ENCODE measurements at regions not wholly inside any gene's neighbourhood (a gene's known extent, or its start where the extent isn't known, plus 50 kb on each side); places are given as distances from the start of the nearest gene placed in this dataset.

DNA sequence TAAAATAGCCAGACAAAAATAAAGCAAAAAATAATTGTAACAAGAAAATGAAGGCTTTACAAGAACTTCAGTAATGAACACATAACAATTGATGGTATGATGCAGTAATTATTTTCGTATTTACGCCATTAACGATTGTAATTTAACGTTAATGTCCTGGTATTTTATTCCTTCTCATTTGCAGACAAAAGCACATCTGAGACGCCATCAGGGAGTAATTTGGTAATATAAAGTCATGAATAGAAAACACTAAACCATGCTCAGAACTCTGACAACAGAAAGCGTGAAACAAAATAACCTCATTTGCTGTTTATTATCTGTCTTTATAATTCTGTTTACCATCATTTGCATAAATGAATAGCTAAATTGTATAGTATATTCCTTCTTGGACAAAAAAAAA, 336.6 kb upstream of the THRB start:
- H3K9me3 Mint-ChIP-seq = peaks cover 5% of the 10 kb centered on the region
- no peaks in the 10 kb centered on the region for H3K36me3 Mint-ChIP-seq (ENCODE audit: low read depth)
- no peaks in the 10 kb centered on the region for H3K4me1 Mint-ChIP-seq (ENCODE audit: low read depth)
- H3K27me3 Mint-ChIP-seq = peaks cover 50% of the 10 kb centered on the region
- no peak overlapping the region for H3K27ac Mint-ChIP-seq
- no peak overlapping the region for H3K4me3 Mint-ChIP-seq

DNA sequence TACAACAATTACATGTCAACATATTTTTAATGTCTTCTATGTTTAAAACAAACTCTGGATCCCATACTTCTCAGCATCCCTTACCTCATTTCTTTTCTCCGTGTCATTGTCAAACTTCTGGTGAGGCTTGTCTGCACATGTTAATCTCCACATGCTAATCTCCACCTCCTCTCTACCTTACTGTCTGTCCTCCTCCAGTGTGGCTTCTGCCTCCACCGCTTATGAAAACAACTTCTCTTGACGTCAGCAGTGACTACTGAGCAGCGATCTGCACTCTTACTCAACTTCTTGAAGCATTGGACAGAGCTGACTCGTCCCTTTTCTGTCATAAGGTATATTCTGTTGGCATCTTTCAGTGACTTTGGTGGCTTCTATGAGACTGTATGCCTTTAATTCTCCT, 338.2 kb upstream of the THRB start:
- Mint-ChIP-seq H3K9me3 (peaks cover 5% of the 10 kb centered on the region), H3K4me1 (ENCODE audit: low read depth) (no peaks in the 10 kb centered on the region), H3K4me3 (no peak overlapping the region), H3K27ac (no peak overlapping the region), H3K27me3 (peaks cover 39% of the 10 kb centered on the region), H3K36me3 (ENCODE audit: low read depth) (no peaks in the 10 kb centered on the region)

DNA sequence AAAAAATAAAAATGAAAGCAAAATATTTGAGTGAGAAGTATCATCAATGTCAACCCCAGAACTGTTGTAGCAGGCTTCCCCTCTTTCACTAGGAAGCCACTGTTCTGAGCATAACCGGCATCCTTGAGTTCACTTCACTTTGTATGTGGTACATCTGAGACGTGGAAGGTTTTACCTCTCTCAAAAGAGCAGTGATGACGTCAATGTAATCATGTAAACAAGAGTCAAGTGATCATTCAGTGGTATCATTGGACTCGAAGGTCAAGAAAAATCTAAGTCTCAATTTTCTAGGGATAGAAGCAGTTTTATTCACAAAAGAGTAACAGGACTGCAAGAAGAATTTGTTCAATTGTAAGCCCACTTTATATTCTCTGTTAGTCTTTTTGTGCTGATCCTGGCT, 339.8 kb upstream of the THRB start:
- Mint-ChIP-seq H3K27ac (no peak overlapping the region), H3K9me3 (peaks cover 5% of the 10 kb centered on the region), H3K4me3 (no peak overlapping the region), H3K4me1 (ENCODE audit: low read depth) (no peaks in the 10 kb centered on the region), H3K27me3 (peaks cover 31% of the 10 kb centered on the region), H3K36me3 (ENCODE audit: low read depth) (no peaks in the 10 kb centered on the region)

DNA sequence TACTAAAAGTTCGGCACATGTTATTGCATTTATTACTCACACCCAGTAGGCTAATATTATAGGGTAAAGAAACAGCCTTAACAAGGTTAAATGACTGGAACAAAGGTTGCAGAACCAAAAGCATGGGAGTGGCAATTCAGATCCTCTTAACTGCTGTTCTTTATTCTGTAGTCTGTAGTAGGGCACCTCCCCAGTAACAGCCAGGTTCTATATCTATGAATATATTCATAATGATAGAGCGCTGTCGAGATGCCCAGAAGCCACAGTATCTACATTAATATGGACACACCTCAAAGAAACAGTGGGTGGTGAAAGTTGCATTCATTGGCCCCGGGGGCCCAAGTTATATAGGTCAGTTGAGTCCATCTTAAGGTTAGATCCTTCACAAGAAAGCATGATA, 340.9 kb upstream of the THRB start:
- Mint-ChIP-seq H3K4me1 (ENCODE audit: low read depth) (no peaks in the 10 kb centered on the region), H3K27ac (no peak overlapping the region), H3K36me3 (ENCODE audit: low read depth) (no peaks in the 10 kb centered on the region), H3K27me3 (peaks cover 22% of the 10 kb centered on the region), H3K4me3 (no peak overlapping the region), H3K9me3 (peaks cover 5% of the 10 kb centered on the region)

DNA sequence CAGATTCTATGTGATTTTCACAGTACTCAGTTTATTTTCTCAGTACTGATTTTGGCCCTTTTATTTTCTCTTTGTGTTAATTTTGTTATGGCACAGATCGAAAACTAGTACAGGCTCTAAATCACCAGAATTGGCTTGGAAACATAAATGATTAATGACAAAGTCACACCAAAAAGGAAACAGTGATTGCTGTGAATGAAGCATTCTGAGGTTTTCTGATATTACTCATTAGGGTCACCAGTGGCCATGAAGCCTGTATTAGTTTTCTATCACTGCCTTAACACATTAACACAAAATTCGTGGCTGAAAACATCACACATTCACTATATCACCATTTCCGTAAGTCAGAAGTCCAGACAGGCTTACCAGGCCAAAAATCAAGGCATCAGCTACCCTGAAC, 343.0 kb upstream of the THRB start:
- H3K27me3 Mint-ChIP-seq = peaks cover 9% of the 10 kb centered on the region
- H3K36me3 Mint-ChIP-seq (ENCODE audit: low read depth) = no peaks in the 10 kb centered on the region
- H3K4me1 Mint-ChIP-seq (ENCODE audit: low read depth) = no peaks in the 10 kb centered on the region
- H3K9me3 Mint-ChIP-seq = peaks cover 5% of the 10 kb centered on the region
- H3K27ac Mint-ChIP-seq = no peak overlapping the region
- H3K4me3 Mint-ChIP-seq = no peak overlapping the region

DNA sequence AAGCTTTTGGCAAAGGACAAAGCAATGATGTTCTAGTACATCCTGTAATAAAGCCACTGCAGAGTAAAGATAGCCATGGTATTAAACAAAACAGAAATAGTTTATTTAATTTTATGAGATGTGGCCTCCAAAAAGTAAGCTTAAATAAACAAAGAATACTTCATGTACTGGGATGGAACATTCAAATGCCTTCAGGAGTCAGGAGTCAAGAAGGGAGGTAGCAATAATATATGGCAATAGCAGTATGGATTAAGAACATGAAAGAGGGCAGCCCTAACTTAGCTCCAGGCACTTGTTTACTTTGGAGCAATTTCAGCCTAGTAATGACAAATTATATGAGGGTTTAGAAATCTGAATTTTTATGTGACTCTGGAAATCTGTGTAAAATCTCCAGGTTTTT, 343.9 kb upstream of the THRB start:
- peaks cover 5% of the 10 kb centered on the region for H3K27me3 Mint-ChIP-seq
- H3K36me3 Mint-ChIP-seq (ENCODE audit: low read depth) = no peaks in the 10 kb centered on the region
- no peak overlapping the region for H3K27ac Mint-ChIP-seq
- H3K4me1 Mint-ChIP-seq (ENCODE audit: low read depth) = no peaks in the 10 kb centered on the region
- peaks cover 5% of the 10 kb centered on the region for H3K9me3 Mint-ChIP-seq
- no peak overlapping the region for H3K4me3 Mint-ChIP-seq

DNA sequence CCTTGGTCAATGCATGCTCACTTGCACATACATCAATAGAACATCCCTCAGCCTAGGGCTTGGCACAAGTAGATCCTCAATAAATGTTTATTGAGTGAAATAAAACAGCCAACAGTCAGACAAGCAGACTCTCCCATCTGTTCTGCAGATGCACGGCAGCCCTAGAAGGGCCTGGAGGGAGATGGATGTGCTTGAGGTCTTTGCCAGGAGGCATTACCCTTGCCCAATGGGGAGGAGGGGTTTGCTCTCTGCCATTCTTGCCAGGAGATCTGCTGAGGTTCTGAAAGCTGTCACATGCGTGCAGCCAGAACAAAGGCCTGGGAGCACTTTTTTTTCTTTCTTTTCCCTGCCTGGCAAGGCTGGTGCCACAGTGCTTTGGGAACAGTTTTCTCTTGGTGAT, 349.3 kb upstream of the THRB start:
- Mint-ChIP-seq H3K27me3 (no peaks in the 10 kb centered on the region), H3K36me3 (ENCODE audit: low read depth) (no peaks in the 10 kb centered on the region), H3K9me3 (peaks cover 5% of the 10 kb centered on the region)

DNA sequence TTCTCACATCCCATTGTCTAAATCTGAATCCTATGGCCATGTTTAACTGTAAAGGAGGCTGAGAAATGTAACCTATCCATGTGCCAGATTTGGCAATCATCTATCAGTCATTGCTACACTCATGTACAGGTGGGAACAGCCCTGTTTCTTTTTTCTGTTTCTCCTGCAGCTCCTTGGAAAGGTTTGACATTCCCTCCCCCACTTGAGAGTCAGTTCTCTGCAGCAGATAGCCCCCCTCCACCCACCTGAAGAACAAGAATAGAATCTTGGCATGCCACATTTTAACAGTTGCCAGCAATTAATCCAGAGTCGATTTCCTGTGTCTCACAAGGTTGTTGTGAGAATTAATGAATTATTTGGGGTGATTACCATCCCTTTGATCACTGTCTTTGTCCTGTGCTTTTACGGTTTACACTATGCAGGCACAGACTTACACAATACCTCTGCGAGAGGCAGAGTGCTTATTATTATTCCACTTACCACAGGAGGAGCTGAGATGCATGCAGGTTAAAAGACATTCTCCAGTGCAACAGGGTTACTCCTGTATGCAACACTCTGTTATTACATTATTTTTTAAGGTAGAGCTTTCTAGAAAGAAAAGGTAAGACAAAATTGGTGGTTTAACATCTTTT, 351.0 kb upstream of the THRB start:
- no peak overlapping the region for H3K27ac Mint-ChIP-seq
- H3K4me1 Mint-ChIP-seq (ENCODE audit: low read depth) = no peaks in the 10 kb centered on the region
- H3K36me3 Mint-ChIP-seq (ENCODE audit: low read depth) = no peaks in the 10 kb centered on the region
- H3K27me3 Mint-ChIP-seq = no peaks in the 10 kb centered on the region
- H3K9me3 Mint-ChIP-seq = peaks cover 10% of the 10 kb centered on the region
- H3K4me3 Mint-ChIP-seq = no peak overlapping the region

More for the DNA sequence above, 349.3 kb upstream of the THRB start:
- H3K27ac Mint-ChIP-seq = no peak overlapping the region
- H3K4me1 Mint-ChIP-seq (ENCODE audit: low read depth) = no peaks in the 10 kb centered on the region
- no peak overlapping the region for H3K4me3 Mint-ChIP-seq

DNA sequence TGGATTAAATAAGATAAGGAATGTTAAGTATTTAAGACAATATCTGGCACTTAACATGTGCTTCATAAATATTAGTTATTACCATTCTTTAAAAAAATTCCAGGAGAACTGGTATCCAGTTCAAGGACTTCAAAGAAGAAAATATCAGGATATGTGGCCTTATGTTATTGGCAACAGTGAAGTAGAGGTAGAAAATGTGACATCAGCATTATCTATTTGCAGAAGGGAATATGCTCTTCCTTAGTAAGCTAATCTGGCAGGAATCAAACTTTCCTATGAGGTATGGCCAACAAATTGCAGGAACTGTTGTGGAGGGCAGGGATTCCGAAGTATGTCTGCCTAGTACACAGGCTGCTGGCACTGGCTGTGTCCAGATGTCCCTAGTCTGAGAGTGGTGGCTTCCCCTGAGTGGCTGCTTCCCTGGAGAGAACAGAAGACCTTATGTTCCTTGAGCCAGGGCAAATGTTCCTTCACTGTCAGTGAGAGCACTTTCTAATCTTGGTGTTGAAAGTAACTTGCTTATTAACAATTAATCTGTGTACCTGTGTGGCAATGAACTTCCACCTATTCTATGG, 351.7 kb upstream of the THRB start:
- H3K4me3 Mint-ChIP-seq = no peak overlapping the region
- no peak overlapping the region for H3K27ac Mint-ChIP-seq
- H3K9me3 Mint-ChIP-seq = peaks cover 14% of the 10 kb centered on the region
- no peaks in the 10 kb centered on the region for H3K27me3 Mint-ChIP-seq
- no peaks in the 10 kb centered on the region for H3K4me1 Mint-ChIP-seq (ENCODE audit: low read depth)
- no peaks in the 10 kb centered on the region for H3K36me3 Mint-ChIP-seq (ENCODE audit: low read depth)

DNA sequence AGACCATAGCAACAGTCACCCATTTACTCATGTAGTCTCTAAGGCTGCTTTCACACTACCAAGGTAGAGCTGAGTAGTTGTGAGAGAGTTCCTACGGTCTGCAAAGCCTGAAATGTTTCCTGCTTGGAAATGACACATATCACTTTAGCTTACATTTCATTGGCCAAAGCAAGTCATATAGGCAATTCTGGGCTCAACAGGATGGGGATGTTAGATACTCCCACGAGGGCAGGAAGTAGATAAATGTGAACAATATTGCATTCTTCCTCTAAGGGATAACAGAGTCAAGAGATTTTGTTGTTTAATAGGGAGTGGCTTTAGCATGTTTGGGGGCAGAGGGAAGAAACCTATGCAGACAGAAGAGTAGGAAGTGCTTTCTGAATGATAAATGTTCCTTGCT, 355.6 kb upstream of the THRB start:
- H3K4me1 Mint-ChIP-seq (ENCODE audit: low read depth) = no peaks in the 10 kb centered on the region
- H3K9me3 Mint-ChIP-seq = peaks cover 12% of the 10 kb centered on the region
- H3K27me3 Mint-ChIP-seq = no peaks in the 10 kb centered on the region
- no peak overlapping the region for H3K27ac Mint-ChIP-seq
- no peak overlapping the region for H3K4me3 Mint-ChIP-seq
- H3K36me3 Mint-ChIP-seq (ENCODE audit: low read depth) = no peaks in the 10 kb centered on the region

DNA sequence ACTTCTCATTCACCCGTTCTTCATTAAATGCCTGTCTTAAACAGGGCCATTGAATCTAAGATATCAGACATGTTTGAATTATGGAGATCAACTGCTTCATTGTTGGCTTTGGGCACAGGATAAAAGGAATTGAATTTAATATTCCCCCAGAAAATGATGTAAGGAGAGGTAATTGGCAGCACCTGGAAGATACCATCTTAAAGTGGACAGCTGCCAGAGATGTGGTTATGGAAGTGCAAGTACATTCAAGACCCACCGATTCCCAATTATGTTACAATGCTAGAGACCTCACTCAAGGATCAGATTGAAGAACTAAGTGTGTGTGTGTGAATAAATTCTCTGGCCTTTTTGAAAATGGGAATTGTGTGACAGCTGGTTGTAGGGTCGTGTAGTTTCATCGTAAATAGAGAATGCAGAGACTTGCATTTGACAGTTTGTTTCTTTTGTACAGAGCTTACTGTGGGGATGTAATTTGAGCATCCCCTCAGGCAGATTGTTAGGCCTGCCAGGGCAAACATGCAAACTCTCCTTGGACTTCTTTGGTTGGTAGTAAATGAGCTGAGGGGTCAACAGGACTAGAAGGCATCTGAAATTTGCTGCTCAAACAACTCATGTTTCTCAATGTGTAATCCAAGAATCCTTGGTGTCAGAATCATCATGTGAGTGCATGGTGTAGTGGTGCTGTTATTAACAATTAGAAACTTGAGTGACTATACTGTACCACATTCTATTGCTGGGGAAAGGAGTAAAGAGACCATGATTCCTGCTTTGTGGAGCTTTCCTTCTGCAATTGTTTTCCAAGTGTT, 359.2 kb upstream of the THRB start:
- Mint-ChIP-seq H3K27me3 (no peaks in the 10 kb centered on the region), H3K36me3 (ENCODE audit: low read depth) (no peaks in the 10 kb centered on the region), H3K4me1 (ENCODE audit: low read depth) (no peaks in the 10 kb centered on the region), H3K9me3 (peaks cover 12% of the 10 kb centered on the region), H3K27ac (no peak overlapping the region), H3K4me3 (no peak overlapping the region)

DNA sequence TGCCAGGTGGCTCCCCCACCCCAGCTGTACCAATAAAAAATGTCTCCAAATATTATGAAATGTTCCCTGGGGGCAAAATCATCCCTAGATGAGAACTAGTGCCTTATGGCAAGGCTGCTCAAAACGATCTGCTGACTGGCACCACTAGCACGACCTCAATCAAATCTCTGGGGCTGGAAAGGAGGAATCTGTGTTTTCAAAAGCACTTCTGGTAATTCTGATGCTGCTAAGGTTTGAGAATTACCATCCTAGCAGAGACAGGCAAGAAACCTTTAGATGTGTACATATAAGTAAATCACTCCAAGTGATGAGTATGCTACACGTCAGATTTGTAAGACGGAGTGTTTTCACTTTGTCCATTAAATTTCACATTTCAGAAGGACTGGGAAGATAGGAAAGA, 360.1 kb upstream of the THRB start:
- no peak overlapping the region for H3K27ac Mint-ChIP-seq

DNA sequence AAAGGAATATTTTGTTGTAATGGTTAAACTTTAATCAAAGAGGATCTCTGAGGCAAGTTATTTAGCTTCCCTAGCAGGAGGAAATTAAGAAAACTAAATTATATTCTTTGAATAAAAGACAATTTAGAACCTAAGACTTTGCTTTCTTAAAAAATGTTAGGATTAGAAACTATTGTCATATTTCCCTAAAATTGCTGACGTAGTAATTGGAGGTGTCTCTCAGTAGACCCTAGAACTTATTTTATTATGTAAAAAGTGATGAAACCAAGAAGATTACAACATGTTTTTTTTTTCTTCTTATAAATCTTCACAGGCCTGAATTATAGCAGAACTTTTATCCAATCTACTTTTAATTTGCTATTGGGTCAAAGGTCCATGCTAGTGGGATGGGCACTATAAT, 363.3 kb upstream of the THRB start:
- no peaks in the 10 kb centered on the region for H3K27me3 Mint-ChIP-seq
- H3K9me3 Mint-ChIP-seq = no peaks in the 10 kb centered on the region
- no peaks in the 10 kb centered on the region for H3K36me3 Mint-ChIP-seq (ENCODE audit: low read depth)
- H3K4me3 Mint-ChIP-seq = no peak overlapping the region
- H3K27ac Mint-ChIP-seq = no peak overlapping the region
- H3K4me1 Mint-ChIP-seq (ENCODE audit: low read depth) = no peaks in the 10 kb centered on the region

More for the DNA sequence above, 360.1 kb upstream of the THRB start:
- Mint-ChIP-seq H3K9me3 (peaks cover 12% of the 10 kb centered on the region), H3K36me3 (ENCODE audit: low read depth) (no peaks in the 10 kb centered on the region), H3K4me1 (ENCODE audit: low read depth) (no peaks in the 10 kb centered on the region), H3K4me3 (no peak overlapping the region), H3K27me3 (no peaks in the 10 kb centered on the region)

DNA sequence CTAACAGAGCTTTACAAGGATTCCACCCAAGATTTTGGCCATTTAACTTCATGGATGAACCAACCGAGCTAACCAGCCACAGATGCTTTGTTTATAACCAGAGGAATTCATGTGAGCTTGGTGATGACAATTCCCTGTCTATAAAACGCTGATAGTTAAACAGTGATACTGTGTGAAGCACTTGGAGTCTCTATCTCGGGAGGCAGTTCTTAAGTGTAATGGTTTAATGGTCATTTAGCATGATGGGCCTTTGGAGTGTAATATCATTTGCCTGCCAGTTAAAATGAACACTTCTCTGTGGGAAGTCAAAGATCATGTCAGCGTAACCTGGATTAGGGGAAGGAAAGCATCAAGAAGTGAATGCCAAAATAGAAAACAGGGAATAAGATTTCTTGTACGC, 368.6 kb upstream of the THRB start:
- Mint-ChIP-seq H3K36me3 (ENCODE audit: low read depth) (no peaks in the 10 kb centered on the region), H3K4me1 (ENCODE audit: low read depth) (no peaks in the 10 kb centered on the region), H3K4me3 (no peak overlapping the region), H3K27ac (no peak overlapping the region), H3K9me3 (peaks cover 11% of the 10 kb centered on the region), H3K27me3 (no peaks in the 10 kb centered on the region)

DNA sequence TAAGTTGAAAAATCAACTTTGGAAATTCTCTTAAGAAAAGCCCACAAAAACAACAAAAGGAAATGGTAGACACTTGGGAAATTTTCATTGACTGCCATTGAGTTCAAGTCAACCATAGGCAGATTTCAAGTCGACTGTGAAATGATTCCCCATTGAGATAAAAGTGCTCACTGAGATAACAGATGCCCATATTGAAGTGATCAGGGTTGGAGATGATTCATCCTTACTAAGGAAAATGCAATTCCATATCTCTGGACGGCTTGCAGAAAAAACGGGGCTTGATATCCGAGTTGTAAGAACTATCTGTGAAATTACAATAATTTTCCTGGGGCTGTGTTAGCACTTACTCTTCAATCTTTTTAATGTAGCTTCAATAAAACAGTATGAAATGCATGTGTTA, 373.1 kb upstream of the THRB start:
- Mint-ChIP-seq H3K27ac (no peak overlapping the region), H3K9me3 (peaks cover 16% of the 10 kb centered on the region), H3K4me1 (ENCODE audit: low read depth) (no peaks in the 10 kb centered on the region), H3K4me3 (no peak overlapping the region), H3K36me3 (ENCODE audit: low read depth) (no peaks in the 10 kb centered on the region), H3K27me3 (no peaks in the 10 kb centered on the region)

Measured in stimulated activated naive CD8-positive, alpha-beta T cell treated with anti-CD3 and anti-CD28 coated beads, Interleukin-15, Interleukin-2, amounts not matched to agents 100 ng/mL and 50 ng/mL, for 24 hours (primary cell).